K562 (cell line): ENCODE measurements at regions not wholly inside any gene's neighbourhood (a gene's known extent, or its start where the extent isn't known, plus 50 kb on each side); places are given as distances from the start of the nearest gene placed in this dataset.
A peak's percentile ranks its signal among the peaks of the same experiment; 100 is the strongest.

Experiments
- ATAC-seq: fragments of 200-7000 bp; cut with Tn5 transposase; 3 replicates; pipeline ENCODE4 v1.9.1; 2020; ENCODE audit warnings: moderate library complexity
- BruUV-seq: library from RNA; stranded (reverse); fragments of 400-500 nt; replicated peaks from 2 replicates; lab custom pipeline; 2021; lab: Mats Ljungman, UMichigan
- CTCF ChIA-PET: fragments of 300-600 bp; formaldehyde crosslinking; extraction: SDS; loops from one replicate; lab custom pipeline; 2021; ENCODE audit warnings: low intra/inter-chr PET ratio; lab: Yijun Ruan, JAX
- POLR2A ChIA-PET: fragments of 300-600, 350-650 bp; sonication (Branson Sonifier 250); formaldehyde crosslinking; extraction: SDS; loops from one replicate; lab custom pipeline; 2021; ENCODE audit warnings: antibody characterized with exemption, inconsistent platforms; lab: Yijun Ruan, JAX
- DNase-seq, 4 experiments: peaks; one replicate each; pipeline versions ENCODE4 v3.0.0 to v3.0.0-alpha.2; 2011 to 2018; ENCODE audit warnings: low spot score in 3 of 4, mixed read lengths in 3 of 4; ENCODE audit errors: extremely low read depth in 1 of 4
- FAIRE-seq: peaks from 2 replicates; lab custom pipeline; 2011; peaks lifted over from hg19 to GRCh38; lab: Jason Lieb, UNC
- H2AFZ ChIP-seq: 2 replicates; pipeline ENCODE4 v1.6.0; 2011; ENCODE audit warnings: low read depth, low read length, control low read depth, inconsistent platforms
- H3K27ac ChIP-seq: fragments of 200-600 bp; 3 replicates; pipeline ENCODE4 v1.8.0; 2011; ENCODE audit warnings: low read depth, mild to moderate bottlenecking, control low read depth, inconsistent platforms, low read length, moderate library complexity, mixed read lengths; ENCODE audit errors: extremely low read depth
- H3K27me3 ChIP-seq, 2 experiments: fragments of 300-600 bp in 1 of 2; 2 replicates in 1 of 2; 3 replicates in 1 of 2; pipeline versions ENCODE4 v1.6.0 to v1.8.0; 2011; ENCODE audit warnings: inconsistent platforms in 2 of 2, low read length in 2 of 2, mild to moderate bottlenecking in 1 of 2, mixed read lengths in 1 of 2, moderate library complexity in 1 of 2; ENCODE audit not compliant: control insufficient read depth in 2 of 2, insufficient read depth in 2 of 2
- H3K36me3 ChIP-seq: fragments of 300-600 bp; 3 replicates; pipeline ENCODE4 v1.8.0; 2011; ENCODE audit warnings: mild to moderate bottlenecking, low read length, inconsistent platforms; ENCODE audit not compliant: control insufficient read depth, insufficient read depth
- H3K4me1 ChIP-seq, 2 experiments: fragments of 200-600 bp in 1 of 2; replicated peaks in 1 of 2; 2 replicates in 1 of 2; 3 replicates in 1 of 2; pipeline versions ENCODE4 v1.5.1 to v1.8.0; 2011; ENCODE audit warnings: inconsistent platforms in 2 of 2, low read length in 2 of 2, mild to moderate bottlenecking in 1 of 2, mixed read lengths in 1 of 2, moderate library complexity in 1 of 2; ENCODE audit not compliant: control insufficient read depth in 2 of 2, insufficient read depth in 2 of 2
- H3K4me2 ChIP-seq: 2 replicates; pipeline ENCODE4 v1.6.1; 2011; ENCODE audit warnings: low read length, control low read depth, inconsistent platforms, mixed read lengths; ENCODE audit not compliant: insufficient read depth
- H3K4me3 ChIP-seq: fragments of 200-600 bp; sonication (generic), shearing (Covaris generic); 2 replicates; pipeline ENCODE4 v1.5.1; 2016; ENCODE audit warnings: control low read depth, inconsistent platforms
- H3K79me2 ChIP-seq: fragments of 200-600 bp; 3 replicates; pipeline ENCODE4 v1.8.0; 2011; ENCODE audit warnings: low read length, inconsistent platforms; ENCODE audit not compliant: control insufficient read depth, insufficient read depth
- H3K9ac ChIP-seq, 2 experiments: 2 replicates each; pipeline versions ENCODE4 v1.6.0 to v1.6.1; 2011; ENCODE audit warnings: low read depth in 2 of 2, low read length in 2 of 2, control low read depth in 1 of 2, inconsistent platforms in 1 of 2, mild to moderate bottlenecking in 1 of 2, mixed read lengths in 1 of 2; ENCODE audit not compliant: insufficient read depth in 1 of 2
- H3K9me1 ChIP-seq: one replicate; pipeline ENCODE4 v1.6.0; 2011; ENCODE audit warnings: inconsistent platforms, mild to moderate bottlenecking, low read length, moderate library complexity; ENCODE audit not compliant: control insufficient read depth, insufficient read depth
- H3K9me3 ChIP-seq: replicated peaks from 2 replicates; pipeline ENCODE4 v1.5.1; 2011; ENCODE audit warnings: low read depth, low read length, inconsistent platforms; ENCODE audit not compliant: control insufficient read depth, insufficient read depth
- H4K20me1 ChIP-seq: replicated peaks from 2 replicates; pipeline ENCODE4 v1.6.1; 2011; ENCODE audit warnings: low read length, inconsistent platforms, mixed read lengths; ENCODE audit not compliant: control insufficient read depth, insufficient read depth
- POLR2B ChIP-seq: fragments of 450-650 bp; IDR thresholded peaks from 2 replicates; pipeline ENCODE4 v1.6.1; 2018; ENCODE audit warnings: low read depth; ENCODE audit not compliant: partially characterized antibody
- SMARCC2 ChIP-seq: fragments of 450-650 bp; IDR thresholded peaks from 2 replicates; pipeline ENCODE4 v1.6.1; 2017; ENCODE audit warnings: antibody characterized with exemption, moderate library complexity, mild to moderate bottlenecking, low read depth
- TAF7 ChIP-seq: fragments of 450-650 bp; IDR thresholded peaks from 2 replicates; pipeline ENCODE4 v1.6.1; 2016; ENCODE audit warnings: missing genetic modification characterization, missing compliant biosample characterization
- ZC3H8 ChIP-seq: fragments of 450-650 bp; IDR thresholded peaks from 2 replicates; pipeline ENCODE4 v1.6.1; 2017
- ZNF512 ChIP-seq: IDR thresholded peaks from 2 replicates; pipeline ENCODE4 v1.6.1; 2016; ENCODE audit warnings: missing genetic modification characterization, missing compliant biosample characterization
- WGBS: fragments of 100-300 bp; shearing (Covaris generic); methylation state at CpG from one replicate; pipeline ENCODE4 v1.1.6; 2016; ENCODE audit warnings: low coverage, mixed read lengths; ENCODE audit not compliant: insufficient coverage; ENCODE audit errors: missing lambda C conversion rate; 5-methylcytosine and 5-hydroxymethylcytosine counted together
- in situ Hi-C: fragments of 300-500 bp; cut with MboI; formaldehyde crosslinking; loops from 4 replicates; pipeline ENCODE4 v1.15.0; 2018; ENCODE audit warnings: inconsistent platforms, mixed read lengths
- intact Hi-C: fragments of 100-400 bp; cut with micrococcal nuclease; formaldehyde crosslinking; loops from 2 replicates; pipeline ENCODE4 v1.14.2; 2022

DNA sequence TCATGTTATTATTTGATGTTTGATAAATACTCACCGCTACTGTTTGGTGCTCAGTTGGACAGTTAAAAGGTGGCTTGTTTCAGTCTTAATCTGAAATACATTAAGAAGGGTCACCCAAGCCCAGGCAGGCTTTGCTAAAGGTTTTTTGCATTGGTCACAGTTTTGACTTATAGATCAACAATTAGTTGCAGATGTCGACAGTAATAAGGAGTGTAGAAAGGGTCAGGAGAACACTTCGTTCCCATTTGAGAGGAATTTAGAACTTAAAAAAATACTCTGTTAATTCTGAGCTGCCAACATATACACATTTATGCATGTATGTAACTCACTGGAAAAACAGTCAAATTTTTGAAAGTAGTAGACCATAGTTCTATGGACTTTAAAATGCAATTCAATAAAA lies 130.3 kb downstream of the TMEM30B start:
- no peaks in the 10 kb centered on the region; a peak in 1 of 5 replicates for H3K27me3 ChIP-seq
- H3K79me2 ChIP-seq, result no peaks in the 10 kb centered on the region
- no peak overlapping the region for H3K4me3 ChIP-seq
- ATAC-seq (no peak), DNase-seq (no peak), FAIRE-seq (no peak)
- no peaks in the 10 kb centered on the region; a peak in 2 of 5 replicates for H3K4me1 ChIP-seq
- H2AFZ ChIP-seq, result no peak overlapping the region
- H4K20me1 ChIP-seq, result no peaks in the 10 kb centered on the region
- intact Hi-C loops (no loop called here), in situ Hi-C loops (no loop called here)
- H3K9me3 ChIP-seq, result no peaks in the 10 kb centered on the region
- H3K27ac ChIP-seq, result no peak overlapping the region
- CTCF ChIA-PET, result no interaction called here
- no peak for TF ChIP-seq ZC3H8
- no peak for TF ChIP-seq TAF7 (tag)
- no peak overlapping the region for H3K4me2 ChIP-seq
- no peak overlapping the region for H3K9ac ChIP-seq
- H3K36me3 ChIP-seq, result no peaks in the 10 kb centered on the region
- POLR2A ChIA-PET, result no interaction called here
- no TSS peak for BruUV-seq
- 3% methylated on average over 3 of the region's 3 CpGs for WGBS
- H3K9me1 ChIP-seq, result no peaks in the 10 kb centered on the region

GRCh38 chr14:61149896-61150295 lies 131.2 kb downstream of the TMEM30B start:
- H3K9ac ChIP-seq, result no peak overlapping the region
- no peak for FAIRE-seq
- ChIA-PET POLR2A (interaction anchor here (0.6 kb wide), 1 partner anchor 891 kb away, joined by 3 read pairs; no protein-coding TSS in a partner anchor), CTCF (no interaction called here)
- H3K79me2 ChIP-seq, result no peaks in the 10 kb centered on the region
- H3K4me2 ChIP-seq, result no peak overlapping the region
- no peak for DNase-seq
- no peak overlapping the region for H3K4me3 ChIP-seq
- H3K9me3 ChIP-seq, result no peaks in the 10 kb centered on the region
- no TSS peak for BruUV-seq
- no peaks in the 10 kb centered on the region for H3K9me1 ChIP-seq
- in situ Hi-C loops, result no loop called here
- H3K4me1 ChIP-seq, result no peaks in the 10 kb centered on the region; a peak in 2 of 5 replicates
- H3K27me3 ChIP-seq, result no peaks in the 10 kb centered on the region; a peak in 1 of 5 replicates
- no peak for TF ChIP-seq SMARCC2
- peak; percentile 77 for TF ChIP-seq ZNF512 (tag)
- no peak for TF ChIP-seq POLR2B
- H3K27ac ChIP-seq, result no peak overlapping the region
- no peak for ATAC-seq
- no peaks in the 10 kb centered on the region for H4K20me1 ChIP-seq
- H2AFZ ChIP-seq, result no peak overlapping the region
- no peaks in the 10 kb centered on the region for H3K36me3 ChIP-seq
- intact Hi-C loops, result no loop called here
